Memory B cell (primary cell): ENCODE measurements at regions not wholly inside any gene's neighbourhood (a gene's known extent, or its start where the extent isn't known, plus 50 kb on each side); places are given as distances from the start of the nearest gene placed in this dataset.
"Not testable (repeated sequence)": the region's sequence is repeated elsewhere in the genome, so short reads cannot be mapped to it uniquely, and the experiment has no call there.

Source experiments
- ATAC-seq: fragments of 150-1000 bp; cut with Tn5 transposase; 2 replicates; pipeline ENCODE4 v1.10.0; 2021; ENCODE audit warnings: low read depth, mild to moderate bottlenecking, moderate library complexity
- DNase-seq, 2 donors: peaks; one replicate each; pipeline ENCODE4 v3.0.0; 2022; ENCODE audit warnings: low spot score in 2 of 2
- H3K27ac Mint-ChIP-seq: one replicate; pipeline ENCODE4 v1.8.0; 2022; ENCODE audit warnings: mild to moderate bottlenecking, moderate library complexity, mixed read lengths
- H3K27me3 Mint-ChIP-seq: one replicate; pipeline ENCODE4 v1.8.0; 2022; ENCODE audit warnings: mixed read lengths
- H3K36me3 Mint-ChIP-seq: one replicate; pipeline ENCODE4 v1.8.0; 2022; ENCODE audit warnings: mild to moderate bottlenecking, mixed read lengths
- H3K4me1 Mint-ChIP-seq: one replicate; pipeline ENCODE4 v1.8.0; 2022; ENCODE audit warnings: mixed read lengths
- H3K4me3 Mint-ChIP-seq: one replicate; pipeline ENCODE4 v1.8.0; 2022; ENCODE audit warnings: mild to moderate bottlenecking, moderate library complexity, mixed read lengths
- H3K9me3 Mint-ChIP-seq: one replicate; pipeline ENCODE4 v1.8.0; 2022; ENCODE audit warnings: mixed read lengths

DNA sequence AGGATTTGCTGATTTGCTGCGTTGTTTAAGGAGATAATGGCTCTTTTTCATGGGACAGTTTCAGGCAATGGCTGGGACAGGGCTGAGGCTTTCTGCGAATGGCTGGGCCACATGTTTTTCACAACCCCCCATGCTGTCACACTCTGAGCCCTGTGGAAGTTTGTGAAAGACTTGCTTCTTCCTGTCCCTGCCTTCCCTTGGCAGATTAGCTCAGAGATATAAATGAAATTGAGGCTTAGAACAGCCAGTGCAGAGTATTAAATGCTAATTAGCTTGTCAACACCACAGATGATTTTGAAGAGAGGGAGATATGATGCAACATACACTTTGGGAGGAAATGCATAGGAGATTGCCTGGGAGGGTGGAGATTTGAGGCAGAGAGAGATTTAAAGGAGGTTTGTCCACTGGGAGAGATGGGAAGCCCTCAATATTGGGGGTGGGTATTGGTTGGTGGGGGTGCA, 232.0 kb downstream of the SH2D4B start:
- Mint-ChIP-seq H3K4me1 (no peaks in the 10 kb centered on the region), H3K9me3 (no peaks in the 10 kb centered on the region), H3K27ac (no peak overlapping the region), H3K27me3 (peaks cover 4% of the 10 kb centered on the region), H3K4me3 (no peak overlapping the region), H3K36me3 (no peaks in the 10 kb centered on the region)
- no peak for ATAC-seq
- DNase-seq = no peak

DNA sequence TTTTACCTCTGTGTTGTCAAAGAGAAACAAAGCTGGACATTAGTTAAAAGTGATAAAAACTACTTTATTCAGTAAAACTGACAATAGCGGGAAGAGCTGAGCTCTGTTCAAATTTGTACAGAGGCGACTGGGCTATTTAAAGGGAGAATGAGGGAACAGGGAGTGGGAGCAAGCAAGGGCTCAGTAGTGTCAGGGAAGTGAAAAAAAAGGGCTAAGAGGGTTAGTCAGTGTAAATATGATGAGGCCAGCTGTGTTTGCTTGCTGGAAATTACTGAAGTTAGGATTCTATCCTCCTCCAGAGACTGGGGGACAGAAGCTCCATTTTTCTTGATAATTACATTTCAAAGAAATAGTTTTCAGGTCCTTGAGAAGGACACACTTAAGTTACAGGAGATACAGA, 232.5 kb downstream of the SH2D4B start:
- DNase-seq (no peak), ATAC-seq (no peak)
- no peaks in the 10 kb centered on the region for H3K4me1 Mint-ChIP-seq
- H3K27ac Mint-ChIP-seq = no peak overlapping the region
- H3K27me3 Mint-ChIP-seq = peaks cover 4% of the 10 kb centered on the region
- no peak overlapping the region for H3K4me3 Mint-ChIP-seq
- no peaks in the 10 kb centered on the region for H3K9me3 Mint-ChIP-seq
- no peaks in the 10 kb centered on the region for H3K36me3 Mint-ChIP-seq

DNA sequence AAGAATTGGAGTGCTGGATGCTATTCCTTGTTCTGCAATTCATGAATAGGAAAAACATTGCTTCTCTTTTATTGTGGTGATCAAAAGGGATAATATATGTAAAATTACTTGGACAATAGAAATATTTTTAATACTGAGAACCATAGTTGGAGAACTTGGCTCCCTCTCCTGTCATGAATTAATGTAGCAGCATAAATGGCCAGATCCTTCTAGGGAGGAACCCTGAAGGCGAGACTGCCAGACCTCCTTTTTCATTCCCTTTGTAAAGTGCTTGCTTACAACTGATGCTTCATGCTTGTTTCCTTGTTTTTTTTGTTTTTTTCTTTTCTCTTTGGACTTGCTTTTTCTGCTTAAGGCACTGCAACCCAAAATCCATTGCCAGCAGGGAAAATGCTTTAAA, 233.6 kb downstream of the SH2D4B start:
- Mint-ChIP-seq H3K27me3 (peaks cover 4% of the 10 kb centered on the region), H3K4me3 (no peak overlapping the region), H3K36me3 (no peaks in the 10 kb centered on the region), H3K4me1 (no peaks in the 10 kb centered on the region), H3K9me3 (no peaks in the 10 kb centered on the region), H3K27ac (no peak overlapping the region)
- DNase-seq (no peak), ATAC-seq (no peak)

DNA sequence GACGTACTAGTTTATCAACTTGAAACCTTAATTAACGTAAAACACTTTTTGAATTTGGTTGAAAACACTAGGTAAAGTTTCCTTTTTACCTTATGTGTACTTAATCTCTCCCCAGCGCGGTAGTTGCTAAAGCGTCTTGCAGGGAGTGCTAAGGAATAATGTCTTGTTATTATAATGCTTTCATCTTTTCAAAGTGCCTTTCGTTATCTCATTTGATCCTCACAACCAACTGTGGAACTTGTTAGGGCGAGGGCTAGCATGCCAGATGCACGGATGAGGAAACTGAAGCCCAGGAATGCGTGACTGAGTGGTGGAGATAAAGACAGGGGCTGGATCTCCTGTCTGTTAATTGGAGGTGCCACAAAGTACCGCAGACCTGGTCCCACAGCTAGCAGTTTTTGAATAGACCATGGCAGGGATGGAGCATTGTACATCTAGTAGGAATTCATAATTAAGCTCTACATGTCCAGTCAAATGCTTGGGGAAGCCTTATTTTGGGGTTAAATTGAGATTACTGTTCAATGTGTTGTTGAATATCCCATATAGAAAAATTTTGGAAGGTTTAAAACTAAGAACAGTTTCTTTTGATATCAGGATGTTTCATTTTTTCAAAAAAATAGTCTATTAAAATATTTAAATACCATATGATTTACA, 234.3 kb downstream of the SH2D4B start:
- no peaks in the 10 kb centered on the region for H3K4me1 Mint-ChIP-seq
- no peak overlapping the region for H3K4me3 Mint-ChIP-seq
- H3K9me3 Mint-ChIP-seq = no peaks in the 10 kb centered on the region
- ATAC-seq = no peak
- no peak overlapping the region for H3K27ac Mint-ChIP-seq
- H3K36me3 Mint-ChIP-seq = no peaks in the 10 kb centered on the region
- H3K27me3 Mint-ChIP-seq = peaks cover 4% of the 10 kb centered on the region
- no peak for DNase-seq

DNA sequence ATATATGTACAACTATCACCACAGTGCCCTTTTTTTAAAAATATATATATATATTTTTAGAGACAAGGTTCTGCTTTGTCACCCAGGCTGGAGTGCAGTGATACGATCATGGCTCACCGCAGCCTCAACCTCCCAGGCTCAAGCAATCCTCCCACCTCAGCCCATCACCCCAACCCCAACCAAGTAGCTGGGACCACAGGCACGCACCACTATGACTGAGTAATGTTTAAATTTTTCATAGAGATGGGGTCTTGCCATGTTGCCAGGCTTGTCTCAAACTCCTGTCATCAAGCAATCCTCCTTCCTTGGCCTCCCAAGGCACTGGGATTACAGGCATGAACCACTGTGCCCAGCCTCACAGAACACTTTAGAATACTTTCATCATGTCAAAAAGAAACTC, 234.9 kb downstream of the SH2D4B start:
- H3K9me3 Mint-ChIP-seq = no peaks in the 10 kb centered on the region
- H3K27ac Mint-ChIP-seq = no peak overlapping the region
- H3K36me3 Mint-ChIP-seq = no peaks in the 10 kb centered on the region
- H3K4me1 Mint-ChIP-seq = no peaks in the 10 kb centered on the region
- ATAC-seq (no peak), DNase-seq (no peak)
- peaks cover 4% of the 10 kb centered on the region for H3K27me3 Mint-ChIP-seq
- no peak overlapping the region for H3K4me3 Mint-ChIP-seq

DNA sequence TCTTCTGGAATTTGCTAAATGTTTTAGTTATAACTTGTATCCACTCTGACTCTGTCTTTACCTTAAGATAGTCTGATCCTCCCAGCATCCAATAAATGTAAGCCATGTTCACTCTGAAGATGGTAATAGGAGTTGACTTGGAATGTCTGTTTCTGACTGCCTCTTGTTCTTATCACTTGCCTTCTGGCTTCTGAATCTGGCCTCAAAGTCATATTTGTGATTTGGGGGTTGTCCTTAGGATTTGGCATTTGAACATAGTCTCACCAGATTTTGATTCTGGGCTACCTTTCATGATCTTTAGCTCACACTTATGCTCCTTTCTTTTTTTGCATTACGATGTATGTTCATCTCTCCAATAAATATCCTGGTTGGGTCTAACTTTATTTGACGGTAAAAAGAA, 247.0 kb downstream of the SH2D4B start:
- no peaks in the 10 kb centered on the region for H3K9me3 Mint-ChIP-seq
- ATAC-seq (no peak), DNase-seq (no peak)
- no peaks in the 10 kb centered on the region for H3K36me3 Mint-ChIP-seq
- peaks cover 1% of the 10 kb centered on the region for H3K27me3 Mint-ChIP-seq
- no peak overlapping the region for H3K4me3 Mint-ChIP-seq
- no peak overlapping the region for H3K27ac Mint-ChIP-seq
- H3K4me1 Mint-ChIP-seq = no peaks in the 10 kb centered on the region

DNA sequence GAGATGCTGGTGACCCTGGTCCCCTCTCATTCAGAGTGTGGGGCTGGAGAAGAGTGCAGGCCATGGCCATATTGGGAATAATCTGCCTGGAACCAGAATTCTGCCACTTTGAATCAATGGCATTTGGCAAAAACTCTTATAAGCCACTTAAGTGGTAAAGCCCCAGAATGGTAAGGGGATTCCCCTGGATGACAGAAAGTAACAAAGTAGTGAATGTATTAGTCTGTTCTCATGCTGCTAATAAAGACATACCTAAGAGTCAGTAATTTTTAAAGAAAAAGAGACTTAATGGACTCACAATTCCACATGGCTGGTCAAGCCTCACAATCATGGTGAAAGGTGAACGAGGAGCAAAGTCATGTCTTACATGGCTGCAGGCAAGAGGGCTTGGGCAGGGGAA, 248.6 kb downstream of the SH2D4B start:
- no peak overlapping the region for H3K27ac Mint-ChIP-seq
- H3K9me3 Mint-ChIP-seq = no peaks in the 10 kb centered on the region
- no peaks in the 10 kb centered on the region for H3K4me1 Mint-ChIP-seq
- H3K27me3 Mint-ChIP-seq = peaks cover 1% of the 10 kb centered on the region
- no peak overlapping the region for H3K4me3 Mint-ChIP-seq
- no peaks in the 10 kb centered on the region for H3K36me3 Mint-ChIP-seq
- DNase-seq (no peak), ATAC-seq (no peak)

DNA sequence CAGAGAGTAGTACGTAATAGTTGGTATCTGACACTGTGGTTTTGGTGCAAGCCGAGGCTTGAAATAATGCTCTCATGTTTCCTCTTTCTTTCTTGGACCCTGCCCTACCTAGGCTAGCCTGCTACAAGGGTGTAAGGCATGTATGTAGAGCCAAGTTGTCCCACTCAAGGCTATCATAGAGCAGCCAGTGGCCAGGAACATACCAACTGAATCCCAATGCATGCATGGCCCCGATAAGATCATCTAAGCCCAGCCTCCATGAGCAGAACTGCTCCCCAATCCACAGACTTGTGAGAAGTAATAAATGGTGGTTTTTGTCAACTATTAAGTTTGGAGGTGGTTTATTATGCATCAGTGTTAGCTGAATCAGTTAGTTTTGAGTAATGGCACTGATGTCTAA, 250.2 kb downstream of the SH2D4B start:
- no peaks in the 10 kb centered on the region for H3K4me1 Mint-ChIP-seq
- H3K9me3 Mint-ChIP-seq = no peaks in the 10 kb centered on the region
- H3K36me3 Mint-ChIP-seq = no peaks in the 10 kb centered on the region
- DNase-seq = no peak
- no peak overlapping the region for H3K4me3 Mint-ChIP-seq
- H3K27me3 Mint-ChIP-seq = peaks cover 1% of the 10 kb centered on the region
- H3K27ac Mint-ChIP-seq = no peak overlapping the region
- ATAC-seq = no peak

DNA sequence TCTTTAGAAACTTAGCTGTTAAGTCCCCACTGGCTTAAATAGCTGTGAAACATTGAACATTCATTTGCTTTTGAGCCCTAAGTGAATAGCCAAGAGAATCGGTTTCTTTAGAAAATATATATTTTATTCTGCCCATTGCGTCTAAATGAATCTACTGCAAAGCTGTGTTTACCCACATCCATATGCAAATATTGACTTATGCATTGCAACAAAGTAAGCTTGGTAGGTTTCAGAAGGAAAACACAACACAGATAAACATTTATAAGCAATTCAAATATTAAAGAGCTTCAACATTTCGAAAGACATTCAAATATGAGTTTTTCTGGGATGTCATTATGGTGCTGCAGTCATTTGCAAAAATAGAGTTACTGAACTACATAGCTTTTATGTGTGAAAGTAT, 257.3 kb downstream of the SH2D4B start:
- H3K36me3 Mint-ChIP-seq = no peaks in the 10 kb centered on the region
- peaks cover 4% of the 10 kb centered on the region for H3K27me3 Mint-ChIP-seq
- ATAC-seq (no peak), DNase-seq (no peak)
- H3K9me3 Mint-ChIP-seq = no peaks in the 10 kb centered on the region
- no peak overlapping the region for H3K27ac Mint-ChIP-seq
- no peaks in the 10 kb centered on the region for H3K4me1 Mint-ChIP-seq
- H3K4me3 Mint-ChIP-seq = no peak overlapping the region

DNA sequence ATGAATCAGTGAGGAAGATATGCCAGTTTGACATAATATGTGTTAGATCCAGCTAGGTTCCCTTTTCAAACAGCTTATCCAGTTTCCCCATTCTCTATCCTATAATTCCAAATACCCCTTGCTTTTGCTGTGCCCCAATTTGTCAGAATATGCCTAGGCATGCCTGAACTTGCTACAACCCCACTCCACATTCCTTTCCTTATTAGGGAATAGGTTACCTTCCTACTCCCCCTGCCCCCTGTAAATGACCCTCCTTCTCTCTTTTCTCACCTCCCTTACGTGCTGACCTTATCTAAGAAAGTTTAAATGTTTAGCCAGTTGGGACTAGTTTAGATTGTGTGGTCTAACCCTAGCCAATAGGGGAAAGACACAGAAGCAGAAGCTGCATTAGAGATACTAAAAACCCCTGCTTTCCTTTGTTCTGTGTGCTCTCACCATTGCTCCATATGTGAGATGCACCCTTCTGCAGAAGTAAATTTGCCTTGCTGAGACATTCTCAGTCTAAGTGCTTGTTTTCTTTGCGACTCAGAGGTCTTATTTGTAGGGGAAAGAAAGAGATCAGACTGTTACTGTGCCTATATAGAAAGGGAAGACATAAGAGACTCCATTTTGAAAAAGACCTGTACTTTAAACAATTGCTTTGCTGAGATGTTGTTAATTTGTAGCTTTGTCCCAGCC, 267.8 kb downstream of the SH2D4B start:
- Mint-ChIP-seq H3K36me3 (no peaks in the 10 kb centered on the region), H3K4me3 (no peak overlapping the region), H3K9me3 (peaks cover 5% of the 10 kb centered on the region), H3K27ac (no peak overlapping the region), H3K27me3 (peaks cover 2% of the 10 kb centered on the region), H3K4me1 (no peaks in the 10 kb centered on the region)
- no peak for DNase-seq
- ATAC-seq = no peak

DNA sequence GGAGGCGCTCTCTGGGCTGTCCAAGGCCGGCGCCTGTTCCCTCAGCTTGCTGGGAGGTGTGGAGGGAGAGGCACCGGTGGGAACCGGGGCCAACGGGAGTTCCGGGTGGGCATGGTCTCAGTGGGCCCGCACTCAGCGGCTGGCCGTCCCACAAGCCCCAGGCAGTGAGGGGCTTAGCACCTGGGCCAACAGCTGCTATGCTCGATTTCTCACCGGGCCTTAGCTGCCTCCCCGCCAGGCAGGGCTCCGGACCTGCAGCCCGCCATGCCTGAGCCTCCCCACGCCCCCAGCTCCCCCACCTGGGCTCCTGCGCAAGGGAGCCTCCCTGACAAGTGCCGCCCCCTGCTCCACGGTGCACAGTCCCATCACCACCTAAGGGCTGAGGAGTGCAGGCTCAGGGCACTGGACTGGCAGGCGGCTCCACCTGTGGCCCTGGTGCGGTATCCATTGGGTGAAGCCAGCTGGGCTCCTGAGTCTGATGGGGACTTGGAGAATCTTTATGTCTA, 276.5 kb downstream of the SH2D4B start:
- ATAC-seq = no peak
- no peak for DNase-seq
- peaks cover 12% of the 10 kb centered on the region for H3K9me3 Mint-ChIP-seq
- H3K4me3 Mint-ChIP-seq = no peak overlapping the region
- H3K4me1 Mint-ChIP-seq = no peaks in the 10 kb centered on the region
- H3K27ac Mint-ChIP-seq = no peak overlapping the region
- no peaks in the 10 kb centered on the region for H3K36me3 Mint-ChIP-seq
- H3K27me3 Mint-ChIP-seq = peaks cover 8% of the 10 kb centered on the region

DNA sequence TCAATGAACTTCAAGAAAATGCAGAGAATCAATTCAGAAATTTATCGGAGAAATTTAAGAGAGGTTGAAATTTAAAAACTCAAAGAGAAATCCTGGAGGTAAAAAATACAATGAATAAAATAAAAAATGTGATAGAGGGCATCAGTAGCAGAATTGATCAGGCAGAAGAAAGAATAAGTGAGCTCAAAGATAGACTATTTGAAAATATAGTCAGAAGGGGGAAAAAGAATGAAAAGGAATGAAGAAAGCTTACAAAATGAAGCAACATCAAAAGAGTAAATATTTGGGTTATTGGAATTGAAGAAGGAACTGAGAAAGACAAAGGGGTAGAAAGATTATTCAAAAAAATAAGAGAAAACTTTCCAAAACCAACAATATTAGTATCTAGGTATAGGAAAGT, 291.4 kb downstream of the SH2D4B start:
- peaks cover 2% of the 10 kb centered on the region for H3K36me3 Mint-ChIP-seq
- ATAC-seq (no peak), DNase-seq (no peak)
- no peak overlapping the region for H3K4me3 Mint-ChIP-seq
- peaks cover 19% of the 10 kb centered on the region for H3K9me3 Mint-ChIP-seq
- H3K4me1 Mint-ChIP-seq = no peaks in the 10 kb centered on the region
- H3K27ac Mint-ChIP-seq = no peak overlapping the region
- no peaks in the 10 kb centered on the region for H3K27me3 Mint-ChIP-seq

DNA sequence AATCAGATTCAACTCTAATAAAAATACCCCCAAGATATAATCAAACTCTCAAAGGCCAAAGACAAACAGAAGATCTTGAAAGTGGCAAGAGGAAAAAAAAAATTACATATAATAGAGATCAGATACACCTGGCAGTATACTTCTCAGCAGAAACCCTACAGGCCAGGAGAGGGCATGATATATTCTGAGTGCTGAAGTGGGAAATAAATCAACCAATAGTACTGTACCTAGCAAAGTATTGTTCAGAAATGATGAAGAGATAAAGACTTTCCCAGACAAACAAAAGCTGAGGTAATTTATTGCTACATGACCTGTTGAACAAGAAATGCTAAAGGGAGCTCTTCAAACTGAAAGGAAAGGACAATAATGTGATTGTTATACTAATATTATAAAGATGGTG, 291.9 kb downstream of the SH2D4B start:
- no peak for DNase-seq
- Mint-ChIP-seq H3K36me3 (peaks cover 2% of the 10 kb centered on the region), H3K4me3 (no peak overlapping the region), H3K27me3 (no peaks in the 10 kb centered on the region), H3K4me1 (no peaks in the 10 kb centered on the region), H3K9me3 (peaks cover 19% of the 10 kb centered on the region), H3K27ac (no peak overlapping the region)
- ATAC-seq = no peak

DNA sequence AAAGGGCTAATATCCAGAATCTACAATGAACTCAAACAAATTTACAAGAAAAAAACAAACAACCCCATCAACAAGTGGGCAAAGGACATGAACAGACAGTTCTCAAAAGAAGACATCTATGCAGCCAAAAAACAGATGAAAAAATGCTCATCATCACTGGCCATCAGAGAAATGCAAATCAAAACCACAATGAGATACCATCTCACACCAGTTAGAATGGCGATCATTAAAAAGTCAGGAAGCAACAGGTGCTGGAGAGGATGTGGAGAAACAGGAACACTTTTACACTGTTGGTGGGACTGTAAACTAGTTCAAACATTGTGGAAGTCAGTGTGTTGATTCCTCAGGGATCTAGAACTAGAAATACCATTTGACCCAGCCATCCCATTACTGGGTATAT, 295.0 kb downstream of the SH2D4B start:
- not testable (repeated sequence) for ATAC-seq, H3K27me3 Mint-ChIP-seq, H3K27ac Mint-ChIP-seq, H3K4me1 Mint-ChIP-seq, H3K4me3 Mint-ChIP-seq, DNase-seq, H3K36me3 Mint-ChIP-seq
- peaks cover 28% of the 10 kb centered on the region for H3K9me3 Mint-ChIP-seq
